Thoracic aorta (tissue), 2 donors: ENCODE measurements at regions not wholly inside any gene's neighbourhood (a gene's known extent, or its start where the extent isn't known, plus 50 kb on each side); places are given as distances from the start of the nearest gene placed in this dataset.

Experiments
- ATAC-seq: fragments of 150-250 bp; one replicate; pipeline ENCODE4 v1.8.0; 2017; ENCODE audit warnings: low read depth; ENCODE audit not compliant: insufficient number of reproducible peaks, low FRiP score
- DNase-seq: peaks from one replicate; pipeline ENCODE4 v3.0.0-alpha.2; 2020; ENCODE audit warnings: low spot score
- H3K27ac ChIP-seq, 2 donors: fragments of 200-600 bp; sonication (generic); 1 replicate in 1 of 2; 2 replicates in 1 of 2; pipeline ENCODE4 v1.5.1; 2016; ENCODE audit warnings: mild to moderate bottlenecking in 2 of 2, moderate library complexity in 2 of 2
- H3K27me3 ChIP-seq: fragments of 200-600 bp; sonication (generic); replicated peaks from 2 replicates; pipeline ENCODE4 v1.6.0; 2016; ENCODE audit warnings: mild to moderate bottlenecking; ENCODE audit not compliant: insufficient read depth
- H3K36me3 ChIP-seq: fragments of 200-600 bp; sonication (generic); one replicate; pipeline ENCODE4 v1.5.1; 2016
- H3K4me1 ChIP-seq, 2 donors: fragments of 200-600 bp; sonication (generic); 1 replicate in 1 of 2; 2 replicates in 1 of 2; pipeline versions ENCODE4 v1.5.1 to v1.6.0; 2016; ENCODE audit warnings: low read depth in 2 of 2, mild to moderate bottlenecking in 1 of 2; ENCODE audit not compliant: control insufficient read depth in 1 of 2
- H3K4me3 ChIP-seq: fragments of 200-600 bp; sonication (generic); 2 replicates; pipeline ENCODE4 v1.5.1; 2016; ENCODE audit warnings: mild to moderate bottlenecking
- H3K9me3 ChIP-seq: fragments of 200-600 bp; sonication (generic); 2 replicates; pipeline ENCODE4 v1.5.1; 2016
- TF ChIP-seq, protein P1 (sequence below): fragments of 200-600 bp; sonication (generic); IDR thresholded peaks from one replicate; pipeline ENCODE4 v1.5.1; 2019; ENCODE audit warnings: antibody characterized with exemption

DNA sequence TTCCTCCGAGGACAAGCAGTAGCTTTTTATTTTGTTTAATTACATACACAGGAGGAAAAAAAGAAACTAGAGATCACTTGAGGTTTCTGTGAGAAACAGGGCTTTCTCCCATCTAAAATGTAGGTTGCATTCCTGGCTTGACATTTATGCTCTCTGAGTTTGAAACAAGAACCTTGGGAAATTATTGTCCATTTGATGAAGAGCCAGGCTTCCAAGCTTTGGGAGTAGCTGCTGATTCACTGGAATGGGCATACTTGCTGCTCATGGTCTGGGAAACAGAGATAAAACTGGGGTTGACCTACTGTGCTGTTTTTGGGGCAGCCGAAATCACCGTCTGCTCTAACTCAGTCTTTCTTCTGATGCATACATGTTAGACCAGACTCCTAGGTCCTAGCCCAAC is 165.4 kb downstream of the MIS18A start:
- H3K27me3 ChIP-seq = no peaks in the 10 kb centered on the region
- no peaks in the 10 kb centered on the region for H3K4me1 ChIP-seq
- ATAC-seq (no peak), DNase-seq (no peak)
- TF ChIP-seq, protein P1, sequence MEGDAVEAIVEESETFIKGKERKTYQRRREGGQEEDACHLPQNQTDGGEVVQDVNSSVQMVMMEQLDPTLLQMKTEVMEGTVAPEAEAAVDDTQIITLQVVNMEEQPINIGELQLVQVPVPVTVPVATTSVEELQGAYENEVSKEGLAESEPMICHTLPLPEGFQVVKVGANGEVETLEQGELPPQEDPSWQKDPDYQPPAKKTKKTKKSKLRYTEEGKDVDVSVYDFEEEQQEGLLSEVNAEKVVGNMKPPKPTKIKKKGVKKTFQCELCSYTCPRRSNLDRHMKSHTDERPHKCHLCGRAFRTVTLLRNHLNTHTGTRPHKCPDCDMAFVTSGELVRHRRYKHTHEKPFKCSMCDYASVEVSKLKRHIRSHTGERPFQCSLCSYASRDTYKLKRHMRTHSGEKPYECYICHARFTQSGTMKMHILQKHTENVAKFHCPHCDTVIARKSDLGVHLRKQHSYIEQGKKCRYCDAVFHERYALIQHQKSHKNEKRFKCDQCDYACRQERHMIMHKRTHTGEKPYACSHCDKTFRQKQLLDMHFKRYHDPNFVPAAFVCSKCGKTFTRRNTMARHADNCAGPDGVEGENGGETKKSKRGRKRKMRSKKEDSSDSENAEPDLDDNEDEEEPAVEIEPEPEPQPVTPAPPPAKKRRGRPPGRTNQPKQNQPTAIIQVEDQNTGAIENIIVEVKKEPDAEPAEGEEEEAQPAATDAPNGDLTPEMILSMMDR = no peak
- no peak overlapping the region for H3K27ac ChIP-seq
- no peaks in the 10 kb centered on the region for H3K36me3 ChIP-seq
- no peaks in the 10 kb centered on the region for H3K9me3 ChIP-seq
- H3K4me3 ChIP-seq = no peak overlapping the region

DNA sequence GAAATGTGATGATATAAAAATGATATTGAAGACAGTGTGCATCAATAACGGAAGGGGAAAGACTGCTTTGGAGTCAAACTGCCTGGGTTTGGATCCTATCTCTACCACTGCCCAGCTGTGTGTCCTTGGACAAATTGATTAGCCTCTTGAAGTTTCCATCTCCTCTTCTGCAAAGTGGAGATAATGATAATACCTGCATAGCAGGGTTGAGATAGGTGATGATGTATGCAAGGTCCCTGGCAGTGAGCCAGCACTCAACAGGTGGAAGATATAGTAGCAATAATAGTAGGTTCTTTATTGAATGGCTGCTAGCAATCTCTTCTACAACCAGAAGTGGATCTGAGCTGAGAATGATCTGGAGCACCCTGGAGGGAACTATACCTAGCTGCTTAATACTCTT is 166.7 kb downstream of the MIS18A start:
- Histone ChIP-seq H3K27ac (no peak overlapping the region), H3K27me3 (no peaks in the 10 kb centered on the region), H3K9me3 (no peaks in the 10 kb centered on the region), H3K4me3 (no peak overlapping the region), H3K36me3 (no peaks in the 10 kb centered on the region), H3K4me1 (no peaks in the 10 kb centered on the region)
- DNase-seq (no peak), ATAC-seq (no peak)
- TF ChIP-seq, protein P1 = no peak

DNA sequence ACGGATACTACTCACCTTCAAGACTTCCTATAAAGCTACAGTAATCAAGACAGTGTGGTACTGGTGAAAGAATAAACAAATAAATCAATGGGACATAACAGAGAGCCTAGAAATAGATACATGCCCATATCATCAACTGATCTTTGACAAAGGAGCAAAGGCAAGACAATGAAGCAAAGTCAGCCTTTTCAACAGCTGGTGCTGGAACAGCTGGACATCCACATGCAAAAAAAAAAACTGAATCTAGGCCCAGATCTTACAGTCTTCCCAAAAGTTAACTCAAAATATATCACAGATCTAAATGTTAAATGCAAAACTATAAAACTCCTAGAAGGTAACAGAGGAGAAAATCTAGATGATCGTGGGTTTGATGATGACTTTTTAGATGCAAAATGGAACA is 170.3 kb downstream of the MIS18A start:
- ATAC-seq (no peak), DNase-seq (no peak)
- Histone ChIP-seq H3K36me3 (no peaks in the 10 kb centered on the region), H3K4me1 (no peaks in the 10 kb centered on the region), H3K27ac (no peak overlapping the region), H3K4me3 (no peak overlapping the region), H3K27me3 (no peaks in the 10 kb centered on the region), H3K9me3 (no peaks in the 10 kb centered on the region)
- TF ChIP-seq, protein P1 = no peak

DNA sequence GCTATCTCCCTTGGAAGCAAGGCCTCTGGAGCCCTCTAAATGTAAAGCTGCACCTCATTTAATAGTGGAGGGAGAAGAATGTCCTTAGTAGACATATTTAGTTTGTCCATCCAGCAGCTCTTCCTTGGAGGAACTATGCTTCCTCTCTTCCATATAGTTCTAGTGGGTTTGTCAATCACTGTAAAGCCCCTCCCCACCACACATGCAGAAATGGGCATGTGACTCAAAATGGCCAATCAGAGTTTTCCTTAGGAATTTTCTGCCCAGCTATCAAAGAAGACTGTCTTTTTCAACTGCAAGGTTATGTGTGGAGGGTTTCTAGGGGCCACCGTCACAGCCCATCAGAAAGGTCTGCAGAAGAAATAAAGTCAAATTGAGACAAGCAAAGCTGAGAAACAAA is 175.5 kb downstream of the MIS18A start:
- TF ChIP-seq, protein P1 = no peak
- DNase-seq (no peak), ATAC-seq (no peak)
- no peaks in the 10 kb centered on the region for H3K9me3 ChIP-seq
- H3K27ac ChIP-seq = no peak overlapping the region
- no peaks in the 10 kb centered on the region for H3K27me3 ChIP-seq
- no peaks in the 10 kb centered on the region for H3K36me3 ChIP-seq
- no peaks in the 10 kb centered on the region for H3K4me1 ChIP-seq
- no peak overlapping the region for H3K4me3 ChIP-seq

DNA sequence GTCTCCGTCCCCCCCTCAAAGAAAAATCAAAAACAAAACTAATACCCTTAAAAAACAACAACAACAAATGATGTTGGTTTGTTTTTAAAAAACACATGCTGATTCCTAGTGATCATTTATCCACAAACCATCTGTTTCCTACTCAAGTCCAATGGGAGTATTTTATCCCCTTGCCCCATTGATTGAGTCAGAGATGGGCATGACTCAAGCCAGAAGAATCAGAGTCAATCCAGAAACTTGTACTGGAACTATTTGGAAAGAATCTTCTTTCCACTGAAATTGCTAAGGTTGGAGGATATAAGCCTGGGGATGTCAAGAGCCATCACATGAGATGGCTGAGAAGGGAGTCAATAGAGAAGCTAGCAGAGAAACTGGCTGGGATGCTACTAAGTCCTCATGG is 176.4 kb downstream of the MIS18A start:
- DNase-seq (no peak), ATAC-seq (no peak)
- Histone ChIP-seq H3K27me3 (no peaks in the 10 kb centered on the region), H3K4me3 (no peak overlapping the region), H3K9me3 (no peaks in the 10 kb centered on the region), H3K36me3 (no peaks in the 10 kb centered on the region), H3K4me1 (no peaks in the 10 kb centered on the region), H3K27ac (no peak overlapping the region)
- TF ChIP-seq, protein P1 = no peak
